Chondrocyte (in vitro differentiated cells): ENCODE measurements at regions not wholly inside any gene's neighbourhood (a gene's known extent, or its start where the extent isn't known, plus 50 kb on each side); places are given as distances from the start of the nearest gene placed in this dataset.

Experiments used
- DNase-seq: peaks from one replicate; pipeline ENCODE4 v3.0.0; 2021; ENCODE audit warnings: mixed read lengths, low spot score
- H3K27ac Mint-ChIP-seq: one replicate; pipeline ENCODE4 v1.8.0; 2021; ENCODE audit warnings: mild to moderate bottlenecking, moderate library complexity, mixed read lengths; ENCODE audit not compliant: unreplicated experiment
- H3K27me3 Mint-ChIP-seq: 2 replicates; pipeline ENCODE4 v1.8.0; 2021; ENCODE audit warnings: low read depth, mixed read lengths
- H3K36me3 Mint-ChIP-seq: 2 replicates; pipeline ENCODE4 v1.8.0; 2021; ENCODE audit warnings: low read depth, mixed read lengths
- H3K4me1 Mint-ChIP-seq: 2 replicates; pipeline ENCODE4 v1.8.0; 2021; ENCODE audit warnings: low read depth, mild to moderate bottlenecking, mixed read lengths
- H3K4me3 Mint-ChIP-seq: one replicate; pipeline ENCODE4 v1.8.0; 2021; ENCODE audit warnings: mild to moderate bottlenecking, moderate library complexity, mixed read lengths; ENCODE audit not compliant: unreplicated experiment
- H3K9me3 Mint-ChIP-seq: 2 replicates; pipeline ENCODE4 v1.8.0; 2021; ENCODE audit warnings: low read depth, mixed read lengths
- TF ChIP-seq, protein P1 (sequence below): fragments of 200-600 bp; sonication (generic); IDR thresholded peaks from 2 replicates; pipeline ENCODE4 v1.5.0; 2021; ENCODE audit warnings: antibody characterized with exemption, mild to moderate bottlenecking, moderate library complexity

DNA sequence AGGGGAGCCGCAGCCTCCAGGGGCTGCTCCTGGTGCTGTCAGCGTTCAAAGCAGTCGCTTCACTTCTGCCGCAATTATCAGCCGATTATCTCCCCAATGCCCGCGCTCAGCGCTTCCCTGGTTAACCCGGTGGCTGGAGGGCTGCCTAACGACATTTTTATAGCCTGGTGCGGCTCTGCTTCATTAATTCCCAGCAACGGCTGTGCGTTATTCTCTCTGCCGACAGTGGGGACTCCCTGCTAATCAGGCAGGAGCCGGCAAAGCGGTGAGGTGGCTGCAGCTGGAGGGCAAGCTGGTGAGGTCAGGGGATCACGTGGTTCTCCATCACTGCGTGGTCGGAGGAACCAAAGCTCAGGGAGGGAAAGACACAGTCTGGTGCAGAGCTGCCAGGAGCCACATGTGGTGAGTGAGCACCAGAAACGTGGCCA lies 62.9 kb downstream of the GLRX5 start:
- H3K27ac Mint-ChIP-seq, result no peak overlapping the region
- TF ChIP-seq, protein P1, sequence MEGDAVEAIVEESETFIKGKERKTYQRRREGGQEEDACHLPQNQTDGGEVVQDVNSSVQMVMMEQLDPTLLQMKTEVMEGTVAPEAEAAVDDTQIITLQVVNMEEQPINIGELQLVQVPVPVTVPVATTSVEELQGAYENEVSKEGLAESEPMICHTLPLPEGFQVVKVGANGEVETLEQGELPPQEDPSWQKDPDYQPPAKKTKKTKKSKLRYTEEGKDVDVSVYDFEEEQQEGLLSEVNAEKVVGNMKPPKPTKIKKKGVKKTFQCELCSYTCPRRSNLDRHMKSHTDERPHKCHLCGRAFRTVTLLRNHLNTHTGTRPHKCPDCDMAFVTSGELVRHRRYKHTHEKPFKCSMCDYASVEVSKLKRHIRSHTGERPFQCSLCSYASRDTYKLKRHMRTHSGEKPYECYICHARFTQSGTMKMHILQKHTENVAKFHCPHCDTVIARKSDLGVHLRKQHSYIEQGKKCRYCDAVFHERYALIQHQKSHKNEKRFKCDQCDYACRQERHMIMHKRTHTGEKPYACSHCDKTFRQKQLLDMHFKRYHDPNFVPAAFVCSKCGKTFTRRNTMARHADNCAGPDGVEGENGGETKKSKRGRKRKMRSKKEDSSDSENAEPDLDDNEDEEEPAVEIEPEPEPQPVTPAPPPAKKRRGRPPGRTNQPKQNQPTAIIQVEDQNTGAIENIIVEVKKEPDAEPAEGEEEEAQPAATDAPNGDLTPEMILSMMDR, result no peak
- no peaks in the 10 kb centered on the region for H3K36me3 Mint-ChIP-seq
- H3K27me3 Mint-ChIP-seq, result peaks cover 37% of the 10 kb centered on the region
- no peaks in the 10 kb centered on the region for H3K9me3 Mint-ChIP-seq
- H3K4me3 Mint-ChIP-seq, result no peak overlapping the region
- DNase-seq, result no peak
- H3K4me1 Mint-ChIP-seq, result peaks cover 3% of the 10 kb centered on the region

DNA sequence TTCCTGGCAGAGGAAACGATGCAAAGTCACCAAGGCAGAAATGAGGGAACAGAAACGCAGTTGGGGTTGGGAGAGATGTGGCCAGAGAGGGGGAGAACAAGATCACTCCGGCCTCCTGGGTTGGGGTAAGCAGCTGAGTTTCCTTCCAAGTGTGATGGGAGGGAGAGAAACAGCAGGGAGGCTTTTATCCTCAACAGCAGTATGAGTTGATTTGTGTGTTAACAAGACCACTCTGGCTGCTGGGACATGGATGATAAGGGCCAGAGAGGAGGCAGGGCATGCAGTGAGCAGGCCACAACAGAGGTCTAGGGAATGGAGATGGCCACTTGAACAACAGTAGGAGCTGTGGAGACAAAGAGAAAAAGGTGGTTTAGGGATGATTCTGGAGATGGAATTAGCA lies 66.8 kb downstream of the GLRX5 start:
- no peak for DNase-seq
- TF ChIP-seq, protein P1, result no peak

DNA sequence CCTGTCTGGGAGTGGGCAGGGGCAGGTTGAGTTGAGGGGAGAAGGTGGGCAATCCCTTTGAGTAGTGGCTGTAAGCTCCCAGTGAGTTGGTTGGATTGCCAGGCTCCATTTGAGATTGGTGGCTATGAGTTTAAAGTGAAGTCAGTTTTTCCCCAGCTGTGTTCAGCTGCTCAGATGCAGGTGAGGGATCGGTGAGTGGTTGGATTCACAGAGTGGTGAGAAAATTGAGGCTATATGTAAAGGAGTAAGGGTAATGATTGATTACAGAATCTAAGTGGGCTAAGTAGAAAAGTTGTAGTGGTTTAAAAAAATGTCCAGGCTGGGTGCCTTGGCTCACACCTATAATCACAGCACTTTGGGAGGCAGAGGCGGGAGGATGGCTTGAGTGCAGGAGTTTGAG lies 68.6 kb downstream of the GLRX5 start:
- H3K4me1 Mint-ChIP-seq, result no peaks in the 10 kb centered on the region
- H3K27ac Mint-ChIP-seq, result no peak overlapping the region
- no peak for DNase-seq
- TF ChIP-seq, protein P1, result no peak
- H3K36me3 Mint-ChIP-seq, result no peaks in the 10 kb centered on the region
- no peak overlapping the region for H3K4me3 Mint-ChIP-seq
- H3K27me3 Mint-ChIP-seq, result peaks cover 54% of the 10 kb centered on the region
- H3K9me3 Mint-ChIP-seq, result no peaks in the 10 kb centered on the region

More for the DNA sequence above, 66.8 kb downstream of the GLRX5 start:
- H3K27me3 Mint-ChIP-seq, result peaks cover 51% of the 10 kb centered on the region
- no peaks in the 10 kb centered on the region for H3K9me3 Mint-ChIP-seq
- H3K4me1 Mint-ChIP-seq, result peaks cover 3% of the 10 kb centered on the region
- no peak overlapping the region for H3K4me3 Mint-ChIP-seq
- no peaks in the 10 kb centered on the region for H3K36me3 Mint-ChIP-seq
- H3K27ac Mint-ChIP-seq, result no peak overlapping the region

DNA sequence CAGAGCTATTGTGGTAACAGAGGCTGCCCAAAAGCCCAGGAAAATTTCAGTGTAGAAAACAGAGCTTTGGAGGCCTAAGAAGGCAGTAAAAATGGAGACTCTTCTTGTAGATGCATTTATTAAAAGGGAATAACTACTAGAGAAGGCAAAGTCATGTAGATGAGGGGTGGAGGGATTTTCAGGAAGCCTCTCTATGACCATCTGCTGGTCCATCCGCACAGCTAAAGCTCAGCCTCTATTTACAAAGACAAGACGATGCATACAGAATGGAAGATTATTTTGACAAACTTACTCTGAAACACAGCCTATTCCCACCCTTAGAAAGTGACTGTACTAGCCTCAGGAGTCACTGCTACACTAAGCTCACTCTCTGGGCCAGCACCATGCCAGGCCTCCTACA lies 71.4 kb downstream of the GLRX5 start:
- DNase-seq, result no peak
- H3K4me1 Mint-ChIP-seq, result no peaks in the 10 kb centered on the region
- peaks cover 58% of the 10 kb centered on the region for H3K27me3 Mint-ChIP-seq
- TF ChIP-seq, protein P1, result no peak
- H3K36me3 Mint-ChIP-seq, result no peaks in the 10 kb centered on the region
- H3K27ac Mint-ChIP-seq, result no peak overlapping the region
- no peaks in the 10 kb centered on the region for H3K9me3 Mint-ChIP-seq
- no peak overlapping the region for H3K4me3 Mint-ChIP-seq

DNA sequence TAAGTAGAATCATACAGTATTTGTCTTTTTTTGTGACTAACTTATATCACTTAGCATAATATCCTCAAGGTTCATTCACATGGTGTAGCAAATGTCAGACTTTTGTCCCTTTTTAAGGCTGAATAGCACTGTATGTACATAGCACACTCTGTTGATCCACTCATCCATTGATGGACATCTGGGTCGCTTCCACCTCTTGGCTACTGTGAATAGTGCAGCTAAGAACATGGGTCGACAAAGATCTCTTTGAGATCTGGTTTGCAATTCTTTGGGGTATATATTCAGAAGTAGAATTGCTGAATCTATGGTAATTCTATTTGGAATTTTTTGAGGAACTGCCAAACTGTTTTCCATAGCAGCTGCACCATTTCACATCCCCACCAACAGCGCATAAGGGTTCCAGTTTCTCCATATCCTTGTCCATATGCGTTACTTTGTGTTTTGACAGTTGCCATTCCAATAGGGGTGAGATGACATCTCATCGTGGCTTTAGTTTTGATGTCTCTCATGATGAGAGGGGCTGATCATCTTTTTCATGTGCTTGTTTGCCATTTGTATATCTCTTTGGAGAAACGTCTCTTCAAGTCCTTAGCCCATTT lies 73.9 kb downstream of the GLRX5 start:
- H3K36me3 Mint-ChIP-seq, result no peaks in the 10 kb centered on the region
- H3K27ac Mint-ChIP-seq, result no peak overlapping the region
- TF ChIP-seq, protein P1, result no peak
- H3K4me1 Mint-ChIP-seq, result no peaks in the 10 kb centered on the region
- DNase-seq, result no peak
- peaks cover 75% of the 10 kb centered on the region for H3K27me3 Mint-ChIP-seq
- no peak overlapping the region for H3K4me3 Mint-ChIP-seq
- no peaks in the 10 kb centered on the region for H3K9me3 Mint-ChIP-seq
